Mucosa of descending colon (tissue), 3 donors: ENCODE measurements at regions not wholly inside any gene's neighbourhood (a gene's known extent, or its start where the extent isn't known, plus 50 kb on each side); places are given as distances from the start of the nearest gene placed in this dataset.

Source experiments
- ATAC-seq: fragments of 200-7000 bp; cut with Tn5 transposase; one replicate; pipeline ENCODE4 v1.9.1; 2020; ENCODE audit warnings: mild to moderate bottlenecking, moderate library complexity
- DNase-seq, 3 donors: peaks; one replicate each; pipeline ENCODE4 v3.0.0-alpha.2; 2020
- H3K36me3 ChIP-seq: fragments of 200-600 bp; one replicate; pipeline ENCODE4 v1.8.0; 2021; ENCODE audit warnings: low read depth, mild to moderate bottlenecking
- H3K4me1 ChIP-seq: fragments of 200-600 bp; one replicate; pipeline ENCODE4 v1.8.0; 2021; ENCODE audit warnings: low read depth, mild to moderate bottlenecking
- H3K4me3 ChIP-seq: fragments of 200-600 bp; one replicate; pipeline ENCODE4 v1.8.0; 2021; ENCODE audit warnings: mild to moderate bottlenecking
- H3K9me3 ChIP-seq: fragments of 200-600 bp; one replicate; pipeline ENCODE4 v1.8.0; 2021; ENCODE audit warnings: mild to moderate bottlenecking
- CTCF ChIP-seq: fragments of 200-600 bp; IDR thresholded peaks from one replicate; pipeline ENCODE4 v1.8.0; 2022; ENCODE audit warnings: antibody characterized with exemption, mild to moderate bottlenecking
- intact Hi-C, 2 donors: fragments of 100-400 bp; cut with DNase I in 1 of 2; cut with micrococcal nuclease in 1 of 2; formaldehyde crosslinking; loops; one replicate each; pipeline versions ENCODE4 v1.11.0 to v1.11.1; 2022; cut with DNase I, micrococcal nuclease
- donor health status: DM: no; HTN: no; CAD: no; lungs with moderate emphysema.
- donor health status: DM: no; HTN: no; CAD: no.
- donor health status: DM: no; HTN: yes; CAD: no.

GRCh38 chr3:30069056-30069455 is 537.3 kb upstream of the TGFBR2 start:
- H3K9me3 ChIP-seq, result no peaks in the 10 kb centered on the region
- H3K4me1 ChIP-seq, result peaks cover 8% of the 10 kb centered on the region
- H3K4me3 ChIP-seq, result no peak overlapping the region
- intact Hi-C loops, result no loop called here
- ATAC-seq, result no peak
- DNase-seq, result no peak
- H3K36me3 ChIP-seq, result no peaks in the 10 kb centered on the region
- no peak for TF ChIP-seq CTCF

- no peaks in the 10 kb centered on the region for H3K9me3 ChIP-seq
- DNase-seq (no peak), ATAC-seq (no peak)
- peaks cover 9% of the 10 kb centered on the region for H3K4me1 ChIP-seq
- no peak overlapping the region for H3K4me3 ChIP-seq
- no peaks in the 10 kb centered on the region for H3K36me3 ChIP-seq
- no peak for TF ChIP-seq CTCF
- intact Hi-C loops, result no loop called here
Observed at GRCh38 chr3:30073040-30073439, 533.4 kb upstream of the TGFBR2 start.

DNA sequence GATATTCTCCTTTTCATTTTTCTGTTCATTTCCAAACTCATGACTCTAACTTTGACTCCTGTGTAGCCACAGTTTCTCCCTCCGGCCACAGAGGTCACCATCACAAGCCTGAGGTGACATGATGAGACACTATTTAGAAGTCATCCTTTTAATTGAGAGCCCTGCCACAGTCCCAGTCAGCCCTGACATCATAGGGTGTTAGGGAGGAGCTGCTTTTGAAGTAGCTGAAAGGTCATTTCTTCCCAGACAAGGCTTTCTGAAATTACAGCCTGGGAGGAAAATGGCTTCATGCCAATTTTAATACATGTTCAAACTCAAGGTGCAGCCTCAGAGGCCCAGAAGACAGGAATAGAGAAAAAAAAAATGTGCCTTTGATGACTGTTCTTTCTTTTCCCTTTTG is 532.8 kb upstream of the TGFBR2 start:
- Histone ChIP-seq H3K4me1 (peaks cover 12% of the 10 kb centered on the region), H3K36me3 (no peaks in the 10 kb centered on the region), H3K4me3 (no peak overlapping the region), H3K9me3 (no peaks in the 10 kb centered on the region)
- peak; percentile 92 for ATAC-seq
- DNase-seq, result peak in 1 of 3 donors; percentile 56
- intact Hi-C loops, result no loop called here
- no peak for TF ChIP-seq CTCF

DNA sequence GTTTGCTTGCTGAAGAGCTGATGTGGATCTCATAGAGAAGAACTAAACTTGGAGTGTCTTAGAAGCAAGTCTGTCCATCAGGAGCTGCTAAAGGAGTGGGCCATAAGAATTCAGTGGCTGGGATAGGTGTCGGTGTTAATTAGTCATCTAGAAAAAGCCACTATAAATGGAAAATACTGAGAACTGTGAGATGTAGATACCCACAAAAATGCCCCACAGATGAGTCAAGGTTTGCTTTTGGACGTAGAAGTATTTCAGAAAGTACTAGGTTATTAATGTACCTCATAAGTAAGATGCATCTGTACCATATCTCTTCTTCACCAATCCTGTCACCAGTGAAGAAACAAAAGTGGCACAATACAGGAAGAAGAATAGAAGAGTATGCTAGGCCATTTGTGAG is 530.9 kb upstream of the TGFBR2 start:
- Histone ChIP-seq H3K9me3 (no peaks in the 10 kb centered on the region), H3K4me1 (peaks cover 18% of the 10 kb centered on the region), H3K36me3 (no peaks in the 10 kb centered on the region), H3K4me3 (no peak overlapping the region)
- no peak for TF ChIP-seq CTCF
- ATAC-seq (no peak), DNase-seq (no peak)
- intact Hi-C loops, result no loop called here

DNA sequence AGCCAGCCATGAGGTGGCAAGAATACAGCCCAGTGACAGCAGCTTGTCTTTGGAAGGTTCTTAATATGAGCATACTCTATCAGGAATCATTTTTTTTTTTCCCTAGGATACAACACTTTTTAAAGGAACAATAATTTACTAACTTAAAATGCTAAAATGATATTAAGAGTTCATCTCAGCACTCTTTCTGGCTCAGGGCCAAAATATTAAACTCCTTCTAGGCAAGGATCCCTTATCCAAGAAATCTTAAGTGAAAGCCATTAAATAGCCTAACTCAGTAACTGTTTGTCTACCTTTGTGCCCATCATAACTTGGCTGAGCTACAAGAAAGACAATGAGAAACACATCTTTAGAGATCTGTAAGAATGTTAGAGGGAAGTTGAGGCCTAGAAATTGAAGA is 529.5 kb upstream of the TGFBR2 start:
- Histone ChIP-seq H3K4me3 (no peak overlapping the region), H3K9me3 (no peaks in the 10 kb centered on the region), H3K36me3 (no peaks in the 10 kb centered on the region), H3K4me1 (peaks cover 18% of the 10 kb centered on the region)
- no peak for TF ChIP-seq CTCF
- ATAC-seq (no peak), DNase-seq (no peak)
- intact Hi-C loops, result no loop called here

DNA sequence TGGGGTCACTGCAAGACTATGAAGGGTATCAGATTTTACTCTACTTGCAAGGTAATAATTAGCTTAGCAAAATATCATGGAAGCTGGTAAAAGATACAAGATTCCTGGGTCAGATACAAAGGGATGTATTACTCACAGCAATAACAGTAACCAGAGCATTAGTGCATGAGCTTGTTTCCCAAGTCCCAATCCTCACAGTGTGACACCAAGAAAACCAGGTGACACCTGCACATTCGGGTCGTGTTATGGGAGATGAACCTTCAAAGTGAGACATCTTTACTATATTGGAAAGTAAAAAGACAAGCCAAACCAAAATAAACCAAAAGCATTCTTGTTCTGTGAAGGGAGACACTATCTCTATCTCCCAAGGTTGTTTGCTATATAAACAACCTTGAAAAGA is 528.7 kb upstream of the TGFBR2 start:
- peaks cover 21% of the 10 kb centered on the region for H3K4me1 ChIP-seq
- no peak overlapping the region for H3K4me3 ChIP-seq
- ATAC-seq, result no peak
- intact Hi-C loops, result no loop called here
- TF ChIP-seq CTCF, result no peak
- no peaks in the 10 kb centered on the region for H3K9me3 ChIP-seq
- no peak for DNase-seq
- no peaks in the 10 kb centered on the region for H3K36me3 ChIP-seq
